ENCODE measurements at regions not wholly inside any gene's neighbourhood (a gene's known extent, or its start where the extent isn't known, plus 50 kb on each side); places are given as distances from the start of the nearest gene placed in this dataset.

GRCh38 chr2:57849843-57850242 lies 196.8 kb upstream of the VRK2 start:
- TF ChIP-seq POLR2A (IDR thresholded peaks at IDR 0.05; ENCODE audit: low read length) (no peak), GATA1 (IDR thresholded peaks at IDR 0.05; ENCODE audit: low read depth, low read length) (no peak)

All from erythroblast (primary cell).